GM23338 (cell line): ENCODE measurements at regions not wholly inside any gene's neighbourhood (a gene's known extent, or its start where the extent isn't known, plus 50 kb on each side); places are given as distances from the start of the nearest gene placed in this dataset.

Experiments
- CTCF ChIP-seq, 2 experiments: fragments of 200-600 bp in 1 of 2; sonication (generic) in 1 of 2; conservative IDR thresholded peaks; 2 replicates each; pipeline versions ENCODE4 v1.5.1 to v1.6.1; 2016 to 2017; ENCODE audit warnings: antibody characterized with exemption in 2 of 2, low read depth in 2 of 2, mild to moderate bottlenecking in 2 of 2, moderate library complexity in 1 of 2
- EZH2 ChIP-seq: fragments of 200-600 bp; sonication (generic); IDR thresholded peaks from one replicate; pipeline ENCODE4 v1.8.0; 2017; ENCODE audit warnings: antibody characterized with exemption, mild to moderate bottlenecking, low read depth; ENCODE audit not compliant: unreplicated experiment
- EZH2phosphoT487 ChIP-seq: fragments of 200-600 bp; sonication (generic); IDR thresholded peaks from one replicate; pipeline ENCODE4 v1.8.1; 2018; ENCODE audit warnings: antibody characterized with exemption; ENCODE audit not compliant: unreplicated experiment
- POLR2AphosphoS5 ChIP-seq: IDR thresholded peaks from 2 replicates; pipeline ENCODE4 v1.6.1; 2016; ENCODE audit warnings: antibody characterized with exemption, low read depth

- no peak for TF ChIP-seq EZH2phosphoT487
- no peak for TF ChIP-seq CTCF (conservative IDR thresholded peaks at IDR 0.05; ENCODE audit: low read depth in 2 of 2)
- no peak for TF ChIP-seq POLR2AphosphoS5
- no peak for TF ChIP-seq EZH2
These were observed 58.5 kb upstream of the ENAH start for GRCh38 chr1:225711236-225711937.
